GM18858 (cell line): ENCODE measurements at regions not wholly inside any gene's neighbourhood (a gene's known extent, or its start where the extent isn't known, plus 50 kb on each side); places are given as distances from the start of the nearest gene placed in this dataset.
"Not testable (repeated sequence)": the region's sequence is repeated elsewhere in the genome, so short reads cannot be mapped to it uniquely, and the experiment has no call there.

Experiments
- ATAC-seq: cut with Tn5 transposase; IDR thresholded peaks from one replicate; pipeline ENCODE4 v1.9.1; 2021; ENCODE audit not compliant: unreplicated experiment

GRCh38 chr2:122523981-122524380 lies 768.5 kb downstream of the TSN start:
- ATAC-seq: no peak

- no peak for ATAC-seq
Measured at GRCh38 chr2:122525336-122525735, 769.9 kb downstream of the TSN start.

DNA sequence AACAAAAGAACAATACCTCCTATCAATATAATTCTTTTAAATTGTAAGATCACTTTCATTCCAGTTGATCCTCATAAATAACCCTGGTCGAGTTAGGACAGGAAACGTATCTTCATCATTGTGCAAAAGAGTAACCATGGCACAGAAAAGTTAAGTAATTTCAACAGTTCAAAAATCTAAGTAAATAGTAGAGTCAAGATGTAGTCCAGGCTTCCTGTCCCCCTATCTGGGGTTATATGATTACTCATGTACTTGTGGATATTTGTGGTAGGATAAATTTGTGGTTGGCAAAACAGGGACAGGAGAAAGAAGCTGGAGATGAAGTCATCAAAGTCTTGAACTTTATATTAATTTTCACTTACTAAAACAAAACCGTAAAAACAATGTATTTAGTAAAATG lies 772.6 kb downstream of the TSN start:
- ATAC-seq: no peak

- no peak for ATAC-seq
Measured at GRCh38 chr2:122528958-122529705, 773.7 kb downstream of the TSN start.

DNA sequence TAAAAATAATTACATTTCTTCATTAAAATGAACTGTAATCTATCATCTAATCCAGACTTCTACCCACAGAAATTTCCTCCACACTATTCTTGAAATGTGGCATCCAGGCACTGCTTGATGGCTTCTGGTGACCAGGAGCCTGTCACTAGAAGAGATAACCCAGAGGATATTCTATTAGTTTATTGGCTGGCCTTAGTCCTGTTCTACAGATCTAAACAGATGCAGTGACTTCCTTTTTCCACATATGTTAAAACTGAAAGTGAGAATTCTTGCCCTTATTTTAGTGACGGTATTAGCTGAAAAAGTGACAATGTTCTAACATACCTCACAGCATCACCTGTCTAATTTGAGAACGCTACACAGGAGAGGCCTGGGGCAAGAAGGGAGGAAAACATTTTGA lies 775.4 kb downstream of the TSN start:
- ATAC-seq: peak; percentile 63

DNA sequence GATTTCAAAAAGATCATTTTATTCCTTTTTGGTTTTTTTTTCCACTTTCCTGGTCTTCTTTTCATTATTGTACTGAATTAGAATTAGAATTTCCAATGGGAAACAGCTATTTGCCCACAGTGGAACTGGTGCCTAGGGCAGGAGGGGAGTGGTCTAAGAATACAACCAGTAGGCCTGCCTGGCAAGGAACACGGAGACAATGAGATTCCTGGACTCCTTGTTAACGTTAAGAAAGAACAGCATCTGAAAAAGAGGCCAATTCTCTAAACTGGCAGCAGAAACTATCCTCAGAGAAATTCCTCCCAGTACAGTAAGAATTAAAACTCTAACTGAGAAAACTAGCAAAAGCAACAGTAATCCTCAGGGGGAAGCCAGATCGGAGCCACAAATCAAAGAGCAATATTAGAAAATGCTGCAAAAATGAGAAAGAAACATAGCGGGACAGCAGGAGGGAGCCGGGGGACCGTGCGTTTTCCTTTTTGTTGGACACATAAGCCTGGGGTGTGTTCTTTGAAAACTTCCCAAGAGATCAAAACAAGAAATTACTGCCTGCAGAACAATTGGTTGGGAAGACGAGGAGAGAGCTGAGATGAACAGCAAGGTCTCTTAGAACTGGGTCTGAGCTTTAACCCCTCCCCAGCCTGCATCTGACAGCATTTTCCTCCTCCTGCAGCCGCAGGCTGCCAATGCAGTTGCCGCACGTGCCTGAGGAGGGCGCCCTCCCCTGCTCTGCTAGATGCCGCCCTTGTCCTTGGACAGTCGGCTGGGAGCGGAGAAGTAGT lies 776.0 kb downstream of the TSN start:
- ATAC-seq: no peak

GRCh38 chr2:122532072-122532344 lies 776.6 kb downstream of the TSN start:
- ATAC-seq: no peak

GRCh38 chr2:122532481-122532880 lies 777.0 kb downstream of the TSN start:
- no peak for ATAC-seq

GRCh38 chr2:122535960-122536505 lies 780.6 kb downstream of the TSN start:
- ATAC-seq: no peak

- ATAC-seq: no peak
Measured at GRCh38 chr2:122539311-122539710, 783.9 kb downstream of the TSN start.

DNA sequence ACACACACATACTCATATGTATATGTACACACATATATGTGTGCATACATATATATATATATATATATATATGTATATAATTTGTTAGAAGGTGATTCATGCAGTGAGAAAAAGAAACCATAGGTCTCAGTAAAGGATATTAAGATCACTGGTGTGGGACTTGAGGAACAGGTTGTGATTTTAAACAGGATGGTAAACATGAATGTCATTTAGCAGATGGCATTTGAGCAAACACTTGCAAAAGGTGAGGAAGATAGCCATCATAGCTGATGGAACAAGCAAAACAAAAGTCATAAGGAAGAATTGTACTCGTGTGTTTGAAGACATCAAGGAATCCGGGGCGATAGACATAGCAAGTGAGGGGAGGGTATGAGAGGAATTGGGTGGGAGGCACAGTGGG lies 784.5 kb downstream of the TSN start:
- ATAC-seq: no peak

GRCh38 chr2:122542236-122542635 lies 786.8 kb downstream of the TSN start:
- no peak for ATAC-seq

DNA sequence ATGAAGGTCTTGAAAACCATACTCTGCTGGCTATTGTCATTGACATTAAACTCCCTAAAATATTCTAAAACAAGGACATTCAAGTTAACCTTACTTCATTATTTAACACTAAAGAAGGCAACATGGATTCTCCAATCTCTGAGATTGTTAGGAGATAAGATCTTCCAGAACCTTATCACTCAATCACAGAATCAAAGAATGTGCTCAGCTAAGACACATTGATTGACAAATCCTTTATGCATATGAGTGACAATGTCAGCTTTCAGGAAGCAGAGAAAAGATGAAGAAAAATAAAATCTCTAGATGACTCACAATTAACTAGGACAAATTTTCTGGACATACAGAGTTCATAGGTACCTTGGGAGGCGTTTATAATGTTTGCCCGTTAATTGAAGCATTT lies 787.2 kb downstream of the TSN start:
- ATAC-seq: no peak

- ATAC-seq: no peak
Measured at GRCh38 chr2:122543815-122544214, 788.4 kb downstream of the TSN start.

GRCh38 chr2:122545821-122546220 lies 790.4 kb downstream of the TSN start:
- ATAC-seq: no peak

GRCh38 chr2:122562775-122563174 lies 807.3 kb downstream of the TSN start:
- ATAC-seq: no peak

- no peak for ATAC-seq
Measured at GRCh38 chr2:122563781-122564180, 808.3 kb downstream of the TSN start.

- no peak for ATAC-seq
Measured at GRCh38 chr2:122564843-122565242, 809.4 kb downstream of the TSN start.

GRCh38 chr2:122565364-122565763 lies 809.9 kb downstream of the TSN start:
- ATAC-seq: no peak

GRCh38 chr2:122570641-122571040 lies 815.2 kb downstream of the TSN start:
- ATAC-seq: no peak

DNA sequence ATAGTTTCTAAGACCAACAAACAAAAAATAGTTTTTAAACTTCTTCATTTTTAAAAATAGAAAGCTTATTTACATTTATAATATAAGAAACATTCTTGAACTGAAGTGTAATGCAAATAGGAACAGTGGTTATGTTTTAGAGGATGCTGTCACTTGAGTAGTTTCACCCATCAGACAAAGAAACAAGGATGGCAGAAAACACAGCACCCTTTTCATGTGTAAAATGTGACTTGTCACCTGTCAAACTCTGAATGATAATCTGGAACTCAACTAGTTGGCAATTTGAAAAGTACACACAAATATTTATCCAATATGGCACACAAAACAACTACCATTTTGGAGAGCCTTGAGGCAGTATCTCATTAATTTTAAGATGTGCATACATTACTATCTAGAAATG lies 816.0 kb downstream of the TSN start:
- not testable (repeated sequence) for ATAC-seq

- ATAC-seq: no peak
Measured at GRCh38 chr2:122575076-122575475, 819.6 kb downstream of the TSN start.
